HG03520 (cell line): ENCODE measurements at regions not wholly inside any gene's neighbourhood (a gene's known extent, or its start where the extent isn't known, plus 50 kb on each side); places are given as distances from the start of the nearest gene placed in this dataset.

Experiments
- ATAC-seq: cut with Tn5 transposase; IDR thresholded peaks from one replicate; pipeline ENCODE4 v1.9.1; 2021; ENCODE audit warnings: mild to moderate bottlenecking, moderate library complexity; ENCODE audit not compliant: unreplicated experiment

DNA sequence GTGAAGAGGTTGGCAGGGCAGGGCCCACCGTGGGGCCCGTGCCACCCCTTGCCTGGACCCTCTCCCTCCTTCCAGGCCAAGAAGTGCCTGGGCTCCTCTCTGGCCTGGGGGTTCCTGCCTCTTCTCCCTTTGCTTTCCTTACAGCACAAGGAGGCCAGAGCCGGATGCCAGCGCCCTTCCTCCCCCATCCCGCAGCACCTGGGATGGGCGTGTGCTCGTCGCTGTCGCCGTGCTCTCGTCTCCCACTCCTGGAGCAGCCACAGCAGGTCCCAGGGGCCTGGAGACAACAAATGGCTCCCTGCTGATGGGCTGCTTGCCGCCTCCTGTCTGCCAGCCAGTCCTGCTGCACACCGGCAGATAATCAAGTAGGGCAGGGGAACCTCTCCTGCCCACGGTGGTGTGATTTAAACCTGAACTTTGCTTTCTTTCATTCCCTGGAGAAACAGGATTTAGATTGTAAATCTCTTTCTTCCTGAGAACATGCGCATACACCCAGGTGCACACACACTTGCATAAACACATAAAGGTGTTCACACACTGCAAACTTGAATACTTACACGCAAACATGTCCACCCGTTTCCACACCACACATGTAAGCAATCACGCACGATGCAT, 50.8 kb upstream of the POU3F1 start:
- ATAC-seq, result no peak
